GM19035 (cell line): ENCODE measurements at regions not wholly inside any gene's neighbourhood (a gene's known extent, or its start where the extent isn't known, plus 50 kb on each side); places are given as distances from the start of the nearest gene placed in this dataset.

Experiments used
- ATAC-seq: cut with Tn5 transposase; IDR thresholded peaks from one replicate; pipeline ENCODE4 v1.9.1; 2021; ENCODE audit not compliant: unreplicated experiment

- ATAC-seq: no peak
Observed at GRCh38 chr17:79427621-79428539, 183.0 kb downstream of the RBFOX3 start.

GRCh38 chr17:79425686-79426085, 185.2 kb downstream of the RBFOX3 start:
- ATAC-seq: no peak

GRCh38 chr17:79424471-79425185, 186.2 kb downstream of the RBFOX3 start:
- ATAC-seq: no peak

GRCh38 chr17:79423811-79424465, 186.9 kb downstream of the RBFOX3 start:
- ATAC-seq: no peak

GRCh38 chr17:79422236-79422635, 188.6 kb downstream of the RBFOX3 start:
- ATAC-seq: no peak

- no peak for ATAC-seq
Observed at GRCh38 chr17:79420318-79421243, 190.3 kb downstream of the RBFOX3 start.

GRCh38 chr17:79417476-79417988, 193.3 kb downstream of the RBFOX3 start:
- no peak for ATAC-seq

- ATAC-seq: no peak
Observed at GRCh38 chr17:79415909-79416308, 194.9 kb downstream of the RBFOX3 start.

GRCh38 chr17:79415365-79415764, 195.5 kb downstream of the RBFOX3 start:
- ATAC-seq: no peak

- ATAC-seq: no peak
Observed at GRCh38 chr17:79414793-79415211, 196.0 kb downstream of the RBFOX3 start.

- ATAC-seq: no peak
Observed at GRCh38 chr17:79414063-79414792, 196.6 kb downstream of the RBFOX3 start.

GRCh38 chr17:79413611-79414010, 197.2 kb downstream of the RBFOX3 start:
- no peak for ATAC-seq

GRCh38 chr17:79412886-79413390, 197.9 kb downstream of the RBFOX3 start:
- ATAC-seq: no peak

- no peak for ATAC-seq
Observed at GRCh38 chr17:79412110-79412509, 198.7 kb downstream of the RBFOX3 start.

GRCh38 chr17:79411419-79411818, 199.4 kb downstream of the RBFOX3 start:
- ATAC-seq: no peak

- no peak for ATAC-seq
Observed at GRCh38 chr17:79410681-79411080, 200.2 kb downstream of the RBFOX3 start.

- no peak for ATAC-seq
Observed at GRCh38 chr17:79408251-79408650, 202.6 kb downstream of the RBFOX3 start.

GRCh38 chr17:79407385-79407784, 203.5 kb downstream of the RBFOX3 start:
- no peak for ATAC-seq

- ATAC-seq: no peak
Observed at GRCh38 chr17:79406316-79406715, 204.5 kb downstream of the RBFOX3 start.
